HG02943 (cell line): ENCODE measurements at regions not wholly inside any gene's neighbourhood (a gene's known extent, or its start where the extent isn't known, plus 50 kb on each side); places are given as distances from the start of the nearest gene placed in this dataset.
"Not testable (repeated sequence)": the region's sequence is repeated elsewhere in the genome, so short reads cannot be mapped to it uniquely, and the experiment has no call there.

Experiments
- ATAC-seq: cut with Tn5 transposase; IDR thresholded peaks from one replicate; pipeline ENCODE4 v1.9.1; 2021; ENCODE audit warnings: mild to moderate bottlenecking, low read depth, moderate library complexity; ENCODE audit not compliant: unreplicated experiment

- ATAC-seq: no peak
Observed at GRCh38 chr13:44311011-44311780, 62.4 kb upstream of the SERP2 start.

- ATAC-seq: no peak
Observed at GRCh38 chr13:44312131-44312530, 61.5 kb upstream of the SERP2 start.

GRCh38 chr13:44312834-44313551 is 60.6 kb upstream of the SERP2 start:
- no peak for ATAC-seq

GRCh38 chr13:44313674-44314073 is 60.0 kb upstream of the SERP2 start:
- no peak for ATAC-seq

- ATAC-seq: not testable (repeated sequence)
Observed at GRCh38 chr13:44314160-44314559, 59.5 kb upstream of the SERP2 start.

- no peak for ATAC-seq
Observed at GRCh38 chr13:44317752-44318151, 55.9 kb upstream of the SERP2 start.

- ATAC-seq: no peak
Observed at GRCh38 chr13:44318161-44318560, 55.5 kb upstream of the SERP2 start.

GRCh38 chr13:44320611-44321010 is 53.0 kb upstream of the SERP2 start:
- no peak for ATAC-seq

- ATAC-seq: no peak
Observed at GRCh38 chr13:44321961-44322360, 51.7 kb upstream of the SERP2 start.

- ATAC-seq: no peak
Observed at GRCh38 chr13:44322928-44323327, 50.7 kb upstream of the SERP2 start.

- no peak for ATAC-seq
Observed at GRCh38 chr13:44323754-44324153, 49.9 kb upstream of the SERP2 start.
